ENCODE measurements at regions not wholly inside any gene's neighbourhood (a gene's known extent, or its start where the extent isn't known, plus 50 kb on each side); places are given as distances from the start of the nearest gene placed in this dataset.

DNA sequence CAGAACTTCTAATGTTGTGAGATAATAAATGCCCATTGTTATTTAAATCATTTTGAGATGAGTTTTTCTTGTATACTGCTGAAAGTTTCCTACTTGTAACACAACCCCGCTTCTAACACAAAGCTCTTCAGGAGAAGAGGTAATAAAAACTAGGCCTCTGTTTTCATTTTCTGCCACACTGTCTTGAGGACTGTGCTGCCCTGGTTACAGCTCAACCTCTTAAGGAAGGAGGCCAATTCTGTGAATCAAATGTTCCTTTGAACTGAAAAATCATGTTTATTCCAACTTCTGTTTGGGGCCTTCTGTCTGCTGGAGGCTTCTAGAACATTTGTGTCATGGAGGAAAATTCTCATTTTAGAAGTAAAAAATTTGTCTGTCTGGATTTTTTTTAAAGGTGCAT lies 100.3 kb downstream of the LRIG3 start:
- Histone ChIP-seq H3K9me3 (no peaks in the 10 kb centered on the region), H3K27me3 (no peaks in the 10 kb centered on the region), H3K4me1 (peaks cover 0 to 4% (median 0%) of the 10 kb centered on the region in 3 donors), H3K4me3 (no peak overlapping the region), H3K27ac (no peak overlapping the region), H3K36me3 (no peaks in the 10 kb centered on the region)
- DNase-seq (no peak), FAIRE-seq (no peak), ATAC-seq (no peak)
- 93 to 96% methylated on average over 1 of the region's 1 CpG for WGBS, 2 donors
- TF ChIP-seq CTCF (IDR thresholded peaks at IDR 0.05), result no peak
- intact Hi-C loops (cut with DNase I), result no loop called here
